ENCODE measurements at regions not wholly inside any gene's neighbourhood (a gene's known extent, or its start where the extent isn't known, plus 50 kb on each side); places are given as distances from the start of the nearest gene placed in this dataset.

DNA sequence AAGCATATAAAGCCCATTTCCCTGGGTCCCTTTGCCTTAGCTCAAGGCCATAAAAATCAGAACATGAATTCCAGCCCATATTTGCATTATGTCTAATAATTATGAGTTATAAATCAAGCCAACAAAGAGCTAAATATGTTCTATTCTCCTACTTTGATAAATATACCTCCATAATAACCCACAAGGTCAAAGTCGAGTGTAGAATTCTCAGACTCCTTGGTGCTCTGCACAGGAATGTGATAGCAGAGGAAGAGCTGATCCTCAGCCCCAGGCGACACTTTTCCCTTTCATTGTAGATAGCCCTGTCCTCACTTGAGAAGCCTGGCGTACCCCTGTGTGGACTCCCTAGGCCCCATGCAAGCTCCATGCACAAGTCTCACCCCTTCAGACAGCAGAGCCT is 85.6 kb downstream of the CASP3 start:
- TF ChIP-seq CTCF (conservative IDR thresholded peaks at IDR 0.05; ENCODE audit: low read length) = no peak
- TF ChIP-seq EZH2phosphoT487 (IDR thresholded peaks at IDR 0.05; ENCODE audit: borderline replicate concordance, low read depth, low read length) = no peak

Measured in OCI-LY7 (cell line).